GM23248 (cell line): ENCODE measurements at regions not wholly inside any gene's neighbourhood (a gene's known extent, or its start where the extent isn't known, plus 50 kb on each side); places are given as distances from the start of the nearest gene placed in this dataset.
A peak's percentile ranks its signal among the peaks of the same experiment; 100 is the strongest.

Source experiments
- DNase-seq: peaks from one replicate; pipeline ENCODE4 v3.0.0-alpha.2; 2015
- H2AFZ ChIP-seq: fragments of 200-600 bp; sonication (generic); 2 replicates; pipeline ENCODE4 v1.6.1; 2016; ENCODE audit warnings: antibody characterized with exemption
- H3F3A ChIP-seq: fragments of 200-600 bp; sonication (generic); 2 replicates; pipeline ENCODE4 v1.6.1; 2016; ENCODE audit warnings: mild to moderate bottlenecking, antibody characterized with exemption, mixed run types; ENCODE audit not compliant: insufficient read depth
- H3K27ac ChIP-seq: fragments of 200-600 bp; sonication (generic); 2 replicates; pipeline ENCODE4 v1.5.1; 2016; ENCODE audit warnings: mild to moderate bottlenecking
- H3K27me3 ChIP-seq: fragments of 200-600 bp; sonication (generic); replicated peaks from 2 replicates; pipeline ENCODE4 v1.6.1; 2016; ENCODE audit warnings: mild to moderate bottlenecking; ENCODE audit not compliant: insufficient read depth
- H3K36me3 ChIP-seq: fragments of 200-600 bp; sonication (generic); 2 replicates; pipeline ENCODE4 v1.6.1; 2016; ENCODE audit warnings: low read depth, mild to moderate bottlenecking
- H3K4me1 ChIP-seq: fragments of 200-600 bp; sonication (generic); 2 replicates; pipeline ENCODE4 v1.6.1; 2016; ENCODE audit warnings: mild to moderate bottlenecking; ENCODE audit not compliant: insufficient read depth
- H3K4me2 ChIP-seq: fragments of 200-600 bp; sonication (generic); one replicate; pipeline ENCODE4 v1.6.1; 2016; ENCODE audit warnings: mild to moderate bottlenecking; ENCODE audit not compliant: unreplicated experiment
- H3K4me3 ChIP-seq: fragments of 200-600 bp; sonication (generic); 2 replicates; pipeline ENCODE4 v1.5.1; 2016; ENCODE audit warnings: mild to moderate bottlenecking
- H3K79me2 ChIP-seq: fragments of 200-600 bp; sonication (generic); 2 replicates; pipeline ENCODE4 v1.6.1; 2016; ENCODE audit warnings: mild to moderate bottlenecking; ENCODE audit not compliant: insufficient read depth
- H3K9ac ChIP-seq: fragments of 200-600 bp; sonication (generic); 2 replicates; pipeline ENCODE4 v1.6.1; 2016; ENCODE audit warnings: mild to moderate bottlenecking
- H3K9me2 ChIP-seq: fragments of 200-600 bp; sonication (generic); 2 replicates; pipeline ENCODE4 v1.6.1; 2016; ENCODE audit warnings: mixed run types, mild to moderate bottlenecking, moderate library complexity; ENCODE audit not compliant: insufficient read depth
- H3K9me3 ChIP-seq: fragments of 200-600 bp; sonication (generic); one replicate; pipeline ENCODE4 v1.6.1; 2017; ENCODE audit warnings: low read depth
- H4K20me1 ChIP-seq: fragments of 200-600 bp; sonication (generic); 2 replicates; pipeline ENCODE4 v1.6.0; 2016; ENCODE audit not compliant: insufficient read depth
- EZH2 ChIP-seq: fragments of 200-600 bp; sonication (generic); IDR thresholded peaks from 2 replicates; pipeline ENCODE4 v1.6.1; 2018; ENCODE audit warnings: antibody characterized with exemption, mild to moderate bottlenecking; ENCODE audit not compliant: insufficient read depth, poor library complexity, severe bottlenecking
- EZH2phosphoT487 ChIP-seq: fragments of 200-600 bp; sonication (generic); IDR thresholded peaks from 2 replicates; pipeline ENCODE4 v1.6.1; 2018; ENCODE audit warnings: antibody characterized with exemption, moderate library complexity, mild to moderate bottlenecking, low read depth; ENCODE audit not compliant: insufficient read depth
- WGBS, 2 experiments: methylation state at CpG; one replicate each; pipeline ENCODE4 v1.1.6; 2015 to 2017; ENCODE audit warnings: low lambda C conversion rate in 2 of 2, low coverage in 1 of 2; ENCODE audit errors: missing lambda C conversion rate in 2 of 2; 5-methylcytosine and 5-hydroxymethylcytosine counted together
- in situ Hi-C: fragments of 300-500 bp; cut with MboI; formaldehyde crosslinking; loops from 2 replicates; pipeline ENCODE4 v1.15.0; 2020

GRCh38 chr4:8702020-8702495 is 109.5 kb downstream of the CPZ start:
- no peaks in the 10 kb centered on the region for H3K36me3 ChIP-seq
- no peak overlapping the region for H3K27ac ChIP-seq
- H3K9ac ChIP-seq, result no peak overlapping the region
- H3K4me3 ChIP-seq, result no peak overlapping the region
- peaks cover 42% of the 10 kb centered on the region for H3K27me3 ChIP-seq
- in situ Hi-C loops, result no loop called here
- 35 to 48% methylated on average over 10 of the region's 10 CpGs for WGBS, 2 experiments
- no peak for DNase-seq
- TF ChIP-seq EZH2 (no peak), EZH2phosphoT487 (no peak)
- H4K20me1 ChIP-seq, result no peaks in the 10 kb centered on the region
- H3K79me2 ChIP-seq, result no peaks in the 10 kb centered on the region
- no peak overlapping the region for H2AFZ ChIP-seq
- no peaks in the 10 kb centered on the region for H3K9me3 ChIP-seq
- no peaks in the 10 kb centered on the region for H3K9me2 ChIP-seq
- no peaks in the 10 kb centered on the region for H3K4me1 ChIP-seq
- H3F3A ChIP-seq, result no peaks in the 10 kb centered on the region
- no peak overlapping the region for H3K4me2 ChIP-seq

GRCh38 chr4:8701126-8702019 is 108.8 kb downstream of the CPZ start:
- Histone ChIP-seq H3K4me3 (no peak overlapping the region), H2AFZ (no peak overlapping the region), H3K9me2 (no peaks in the 10 kb centered on the region), H3K79me2 (no peaks in the 10 kb centered on the region), H4K20me1 (no peaks in the 10 kb centered on the region), H3K4me2 (no peak overlapping the region), H3F3A (no peaks in the 10 kb centered on the region), H3K4me1 (no peaks in the 10 kb centered on the region), H3K27me3 (peaks cover 42% of the 10 kb centered on the region), H3K36me3 (no peaks in the 10 kb centered on the region), H3K27ac (no peak overlapping the region), H3K9ac (no peak overlapping the region), H3K9me3 (no peaks in the 10 kb centered on the region)
- TF ChIP-seq EZH2phosphoT487, result no peak
- no peak for TF ChIP-seq EZH2
- in situ Hi-C loops, result no loop called here
- WGBS, 2 experiments, result 57 to 61% methylated on average over 21 to 22 of the region's 22 CpGs
- no peak for DNase-seq

GRCh38 chr4:8700531-8700930 is 108.0 kb downstream of the CPZ start:
- in situ Hi-C loops, result no loop called here
- Histone ChIP-seq H4K20me1 (no peaks in the 10 kb centered on the region), H3K9ac (no peak overlapping the region), H3K36me3 (no peaks in the 10 kb centered on the region), H3K9me3 (no peaks in the 10 kb centered on the region), H3K79me2 (no peaks in the 10 kb centered on the region), H3K4me1 (no peaks in the 10 kb centered on the region), H3K27ac (no peak overlapping the region), H3K9me2 (no peaks in the 10 kb centered on the region), H3K4me2 (no peak overlapping the region), H3F3A (no peaks in the 10 kb centered on the region), H3K27me3 (peaks cover 42% of the 10 kb centered on the region), H3K4me3 (no peak overlapping the region), H2AFZ (no peak overlapping the region)
- DNase-seq, result peak; percentile 6
- TF ChIP-seq EZH2 (peak; percentile 87), EZH2phosphoT487 (no peak)
- 3% methylated on average over 17 of the region's 17 CpGs for WGBS, 2 experiments

GRCh38 chr4:8699479-8700145 is 107.0 kb downstream of the CPZ start:
- Histone ChIP-seq H3K9ac (no peak overlapping the region), H3K27me3 (peaks cover 42% of the 10 kb centered on the region), H3K4me2 (no peak overlapping the region), H3F3A (no peaks in the 10 kb centered on the region), H3K4me1 (no peaks in the 10 kb centered on the region), H3K9me2 (no peaks in the 10 kb centered on the region), H3K36me3 (no peaks in the 10 kb centered on the region), H4K20me1 (no peaks in the 10 kb centered on the region), H3K4me3 (no peak overlapping the region), H3K79me2 (no peaks in the 10 kb centered on the region), H3K27ac (no peak overlapping the region), H3K9me3 (no peaks in the 10 kb centered on the region), H2AFZ (no peak overlapping the region)
- WGBS, 2 experiments, result 53 to 58% methylated on average over 24 of the region's 24 CpGs
- DNase-seq, result no peak
- TF ChIP-seq EZH2phosphoT487, result no peak
- TF ChIP-seq EZH2, result no peak
- in situ Hi-C loops, result no loop called here
